ENCODE measurements at regions not wholly inside any gene's neighbourhood (a gene's known extent, or its start where the extent isn't known, plus 50 kb on each side); places are given as distances from the start of the nearest gene placed in this dataset.

DNA sequence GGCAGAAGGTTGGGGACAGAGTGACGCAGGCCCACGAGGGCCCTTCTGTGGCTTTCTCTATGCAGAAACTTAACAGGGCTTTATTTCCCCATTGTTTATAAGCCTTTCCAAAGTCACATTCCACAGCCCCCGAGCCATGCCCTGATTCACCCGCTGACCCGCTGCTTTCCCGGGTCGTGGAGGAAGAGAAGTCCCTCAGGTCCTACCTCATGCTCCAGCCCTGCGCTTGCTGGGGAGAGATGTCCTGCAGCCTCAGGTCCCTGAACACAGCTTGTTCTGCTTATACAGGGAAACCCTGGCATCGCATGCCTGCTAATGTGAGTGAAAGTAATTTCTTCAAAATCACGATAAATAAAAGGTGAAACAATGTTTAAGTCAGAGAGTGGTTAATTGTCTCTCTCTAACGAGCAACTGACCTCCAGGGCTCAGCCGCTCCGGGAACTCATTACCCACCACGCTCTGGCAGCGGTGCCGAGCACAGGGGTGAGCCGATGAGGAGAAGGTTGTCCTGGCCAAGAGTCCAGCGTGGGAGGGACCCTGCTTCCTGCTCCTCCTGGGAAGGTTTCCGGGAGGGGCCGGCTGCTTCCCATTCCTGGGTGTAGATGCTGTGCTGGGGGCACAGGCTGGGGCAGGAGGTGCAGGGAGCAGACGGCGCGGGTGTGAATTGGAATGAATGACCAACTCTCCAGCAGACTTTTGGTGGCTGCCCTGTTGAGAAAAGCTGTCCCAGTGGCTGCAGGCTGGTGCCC is 595.2 kb downstream of the BRD1 start:
- H3K9me3 ChIP-seq (ENCODE audit: low read length): no peaks in the 10 kb centered on the region
- intact Hi-C loops (cut with micrococcal nuclease; ENCODE audit: unreplicated experiment) (no loop called here), in situ Hi-C loops (cut with HindIII; ENCODE audit: extremely low pct_ligation_motif_present, low pct_unique_long_range_greater_than_20kb) (no loop called here)
- ChIA-PET POLR2A (no interaction called here), CTCF (ENCODE audit: low intra/inter-chr PET ratio, low total read pairs) (no interaction called here)
- no peaks in the 10 kb centered on the region for H3K36me3 ChIP-seq (replicated peaks in 1 of 2; ENCODE audit: control insufficient read depth in 1 of 2, insufficient read depth in 2 of 2, low read length in 2 of 2)
- DNase-seq (ENCODE audit: low spot score): no peak
- H3K4me2 ChIP-seq (ENCODE audit: low read depth, low read length): no peak overlapping the region
- H3K4me1 ChIP-seq (ENCODE audit: insufficient read depth, low read length): no peaks in the 10 kb centered on the region
- no peaks in the 10 kb centered on the region for H4K20me1 ChIP-seq (ENCODE audit: insufficient read depth, low read length)
- peaks cover 6 to 32% of the 10 kb centered on the region in 2 experiments; a peak in 4 of 5 replicates for H3K27me3 ChIP-seq (ENCODE audit: control insufficient read depth in 1 of 2, insufficient read depth in 2 of 2, low read length in 2 of 2)
- no TSS peak for BruUV-seq (replicated peaks)
- no peak overlapping the region for H3K4me3 ChIP-seq (replicated peaks in 1 of 3; ENCODE audit: insufficient read depth in 1 of 3, low read depth in 2 of 3, low read length in 3 of 3)
- TF ChIP-seq, protein P1, sequence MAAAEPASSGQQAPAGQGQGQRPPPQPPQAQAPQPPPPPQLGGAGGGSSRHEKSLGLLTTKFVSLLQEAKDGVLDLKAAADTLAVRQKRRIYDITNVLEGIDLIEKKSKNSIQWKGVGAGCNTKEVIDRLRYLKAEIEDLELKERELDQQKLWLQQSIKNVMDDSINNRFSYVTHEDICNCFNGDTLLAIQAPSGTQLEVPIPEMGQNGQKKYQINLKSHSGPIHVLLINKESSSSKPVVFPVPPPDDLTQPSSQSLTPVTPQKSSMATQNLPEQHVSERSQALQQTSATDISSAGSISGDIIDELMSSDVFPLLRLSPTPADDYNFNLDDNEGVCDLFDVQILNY (CRISPR knock-in tag; conservative IDR thresholded peaks at IDR 0.05): no peak
- no peak for TF ChIP-seq SMAD3 (CRISPR knock-in tag; IDR thresholded peaks at IDR 0.05)
- TF ChIP-seq RFX1 (IDR thresholded peaks at IDR 0.05): no peak
- TF ChIP-seq, protein P2, sequence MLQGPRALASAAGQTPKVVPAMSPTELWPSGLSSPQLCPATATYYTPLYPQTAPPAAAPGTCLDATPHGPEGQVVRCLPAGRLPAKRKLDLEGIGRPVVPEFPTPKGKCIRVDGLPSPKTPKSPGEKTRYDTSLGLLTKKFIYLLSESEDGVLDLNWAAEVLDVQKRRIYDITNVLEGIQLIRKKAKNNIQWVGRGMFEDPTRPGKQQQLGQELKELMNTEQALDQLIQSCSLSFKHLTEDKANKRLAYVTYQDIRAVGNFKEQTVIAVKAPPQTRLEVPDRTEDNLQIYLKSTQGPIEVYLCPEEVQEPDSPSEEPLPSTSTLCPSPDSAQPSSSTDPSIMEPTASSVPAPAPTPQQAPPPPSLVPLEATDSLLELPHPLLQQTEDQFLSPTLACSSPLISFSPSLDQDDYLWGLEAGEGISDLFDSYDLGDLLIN (CRISPR knock-in tag; IDR thresholded peaks at IDR 0.05; ENCODE audit: borderline replicate concordance): no peak
- TF ChIP-seq ZSCAN22 (CRISPR knock-in tag; IDR thresholded peaks at IDR 0.05): no peak
- TF ChIP-seq TAF1 (CRISPR knock-in tag; IDR thresholded peaks at IDR 0.05): no peak
- TF ChIP-seq SIX4 (CRISPR knock-in tag; IDR thresholded peaks at IDR 0.05): no peak
- no peak for ATAC-seq
- H3K27ac ChIP-seq (ENCODE audit: extremely low read length, insufficient read depth, low read length): no peak overlapping the region
- no peak overlapping the region for H2AFZ ChIP-seq (ENCODE audit: low read length)
- H3K79me2 ChIP-seq (ENCODE audit: insufficient read depth, low read length): no peaks in the 10 kb centered on the region
- WGBS (ENCODE audit: low lambda C conversion rate): 6% methylated on average over 13 of the region's 23 CpGs
- no peak overlapping the region for H3K9ac ChIP-seq (ENCODE audit: insufficient read depth, low read depth, low read length)
- no peak for FAIRE-seq

DNA sequence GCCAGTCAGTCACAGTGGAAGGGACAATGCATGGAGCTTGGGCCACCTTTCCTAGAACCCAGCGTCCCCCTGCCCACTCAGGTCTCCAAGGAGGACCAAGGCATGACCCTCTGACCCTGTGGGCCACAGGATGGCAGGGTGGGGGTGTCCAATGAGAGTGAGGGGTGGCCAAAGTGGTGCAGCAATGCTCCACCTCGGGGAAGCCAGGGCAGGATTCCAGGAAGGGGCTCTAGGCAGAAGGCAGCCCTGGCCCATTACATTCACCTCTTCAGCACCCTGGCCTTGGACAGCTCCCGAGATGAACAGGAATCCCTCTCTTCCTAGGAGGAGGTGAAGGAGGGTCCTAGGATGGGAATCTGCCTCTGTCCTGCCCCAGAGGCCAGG is 597.5 kb downstream of the BRD1 start:
- no peak for FAIRE-seq
- intact Hi-C loops (cut with micrococcal nuclease; ENCODE audit: unreplicated experiment) (no loop called here), in situ Hi-C loops (cut with HindIII; ENCODE audit: extremely low pct_ligation_motif_present, low pct_unique_long_range_greater_than_20kb) (no loop called here)
- TF ChIP-seq TRIM24 (CRISPR knock-in tag; IDR thresholded peaks at IDR 0.05): no peak
- no peak for TF ChIP-seq ZSCAN20 (CRISPR knock-in tag; IDR thresholded peaks at IDR 0.05; ENCODE audit: borderline replicate concordance)
- TF ChIP-seq ZNF230 (CRISPR knock-in tag; IDR thresholded peaks at IDR 0.05): no peak
- no peak for TF ChIP-seq FOXC1 (CRISPR knock-in tag; IDR thresholded peaks at IDR 0.05; ENCODE audit: borderline replicate concordance)
- no peak for TF ChIP-seq MAFF (IDR thresholded peaks at IDR 0.05; ENCODE audit: low read depth, low read length)
- no peak for TF ChIP-seq ASH2L (IDR thresholded peaks at IDR 0.05; ENCODE audit: insufficient read length, low read depth, low read length)

More for the DNA sequence above, 597.5 kb downstream of the BRD1 start:
- H4K20me1 ChIP-seq (ENCODE audit: insufficient read depth, low read length): no peaks in the 10 kb centered on the region
- H3K4me3 ChIP-seq (replicated peaks in 1 of 3; ENCODE audit: insufficient read depth in 1 of 3, low read depth in 2 of 3, low read length in 3 of 3): no peak overlapping the region
- no peak overlapping the region for H2AFZ ChIP-seq (ENCODE audit: low read length)
- ATAC-seq (no peak), DNase-seq (ENCODE audit: low spot score) (no peak)
- H3K4me1 ChIP-seq (ENCODE audit: insufficient read depth, low read length): no peaks in the 10 kb centered on the region
- no peaks in the 10 kb centered on the region for H3K36me3 ChIP-seq (replicated peaks in 1 of 2; ENCODE audit: control insufficient read depth in 1 of 2, insufficient read depth in 2 of 2, low read length in 2 of 2)
- no peak overlapping the region for H3K9ac ChIP-seq (ENCODE audit: insufficient read depth, low read depth, low read length)
- no peak overlapping the region for H3K27ac ChIP-seq (ENCODE audit: extremely low read length, insufficient read depth, low read length)
- H3K9me3 ChIP-seq (ENCODE audit: low read length): no peaks in the 10 kb centered on the region
- WGBS (ENCODE audit: low lambda C conversion rate): no CpG with 5 or more reads among the region's 3 CpGs
- POLR2A ChIA-PET: no interaction called here
- no peak overlapping the region for H3K4me2 ChIP-seq (ENCODE audit: low read depth, low read length)
- H3K79me2 ChIP-seq (ENCODE audit: insufficient read depth, low read length): no peaks in the 10 kb centered on the region
- CTCF ChIA-PET (ENCODE audit: low intra/inter-chr PET ratio, low total read pairs): no interaction called here
- H3K27me3 ChIP-seq (ENCODE audit: control insufficient read depth in 1 of 2, insufficient read depth in 2 of 2, low read length in 2 of 2): peaks cover 6 to 32% of the 10 kb centered on the region in 2 experiments; a peak in 4 of 5 replicates
- no TSS peak for BruUV-seq (replicated peaks)

All from HepG2 (cell line).